ENCODE measurements at regions not wholly inside any gene's neighbourhood (a gene's known extent, or its start where the extent isn't known, plus 50 kb on each side); places are given as distances from the start of the nearest gene placed in this dataset.

DNA sequence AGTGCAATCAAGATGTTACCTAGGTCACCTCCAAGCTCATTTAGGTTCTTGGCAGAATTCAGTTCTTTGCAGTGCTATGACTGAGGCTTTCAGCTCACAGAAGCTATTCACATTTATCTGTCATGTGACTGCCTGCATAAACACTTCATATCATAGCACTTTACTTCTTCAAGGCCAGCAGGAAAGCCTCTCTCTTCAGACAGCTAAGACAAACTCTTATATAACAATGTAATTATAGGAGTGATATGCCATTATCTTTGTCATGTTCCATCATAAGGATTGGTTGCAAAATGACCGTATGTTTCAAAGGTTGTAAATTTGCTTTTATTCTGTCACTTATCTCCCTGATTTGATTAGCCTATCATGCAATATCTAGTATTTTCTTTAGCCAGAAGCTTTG is 78.8 kb upstream of the TMEM196 start:
- TF ChIP-seq, protein P1, sequence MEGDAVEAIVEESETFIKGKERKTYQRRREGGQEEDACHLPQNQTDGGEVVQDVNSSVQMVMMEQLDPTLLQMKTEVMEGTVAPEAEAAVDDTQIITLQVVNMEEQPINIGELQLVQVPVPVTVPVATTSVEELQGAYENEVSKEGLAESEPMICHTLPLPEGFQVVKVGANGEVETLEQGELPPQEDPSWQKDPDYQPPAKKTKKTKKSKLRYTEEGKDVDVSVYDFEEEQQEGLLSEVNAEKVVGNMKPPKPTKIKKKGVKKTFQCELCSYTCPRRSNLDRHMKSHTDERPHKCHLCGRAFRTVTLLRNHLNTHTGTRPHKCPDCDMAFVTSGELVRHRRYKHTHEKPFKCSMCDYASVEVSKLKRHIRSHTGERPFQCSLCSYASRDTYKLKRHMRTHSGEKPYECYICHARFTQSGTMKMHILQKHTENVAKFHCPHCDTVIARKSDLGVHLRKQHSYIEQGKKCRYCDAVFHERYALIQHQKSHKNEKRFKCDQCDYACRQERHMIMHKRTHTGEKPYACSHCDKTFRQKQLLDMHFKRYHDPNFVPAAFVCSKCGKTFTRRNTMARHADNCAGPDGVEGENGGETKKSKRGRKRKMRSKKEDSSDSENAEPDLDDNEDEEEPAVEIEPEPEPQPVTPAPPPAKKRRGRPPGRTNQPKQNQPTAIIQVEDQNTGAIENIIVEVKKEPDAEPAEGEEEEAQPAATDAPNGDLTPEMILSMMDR (IDR thresholded peaks at IDR 0.05; ENCODE audit: low read length) = no peak
- no peak for TF ChIP-seq EZH2 (IDR thresholded peaks at IDR 0.05; ENCODE audit: borderline replicate concordance, low read length)
